SK-N-SH (cell line): ENCODE measurements at regions not wholly inside any gene's neighbourhood (a gene's known extent, or its start where the extent isn't known, plus 50 kb on each side); places are given as distances from the start of the nearest gene placed in this dataset.

Experiments used
- CTCF ChIA-PET: fragments of 300-600, 350-600 bp; formaldehyde crosslinking; extraction: SDS; loops from one replicate; lab custom pipeline; 2021; lab: Yijun Ruan, JAX
- POLR2A ChIA-PET: fragments of 350-600 bp; sonication (Branson Sonifier 250); formaldehyde crosslinking; extraction: SDS; loops from one replicate; lab custom pipeline; 2020; ENCODE audit warnings: antibody characterized with exemption, inconsistent platforms; lab: Yijun Ruan, JAX
- DNase-seq: peaks from one replicate; pipeline ENCODE4 v3.0.0; 2012
- H2AFZ ChIP-seq: fragments of 200-600 bp; sonication (generic); 2 replicates; pipeline ENCODE4 v1.8.1; 2016; ENCODE audit warnings: antibody characterized with exemption, mild to moderate bottlenecking, low read depth
- H3F3A ChIP-seq: fragments of 200-600 bp; sonication (generic); replicated peaks from 2 replicates; pipeline ENCODE3; 2016; ENCODE audit warnings: antibody characterized with exemption, mild to moderate bottlenecking; ENCODE audit not compliant: insufficient read depth
- H3K27ac ChIP-seq, 2 experiments: fragments of 200-500 bp in 1 of 2; fragments of 200-600 bp in 1 of 2; sonication (Bioruptor generic) in 1 of 2; sonication (generic), shearing (Covaris generic) in 1 of 2; 2 replicates each; pipeline versions ENCODE4 v1.5.1 to v1.6.1; 2014 to 2016; ENCODE audit warnings: low read depth in 2 of 2, inconsistent platforms in 1 of 2, low read length in 1 of 2, mild to moderate bottlenecking in 1 of 2, mixed read lengths in 1 of 2
- H3K27me3 ChIP-seq: fragments of 200-600 bp; sonication (generic), shearing (Covaris generic); 2 replicates; pipeline ENCODE4 v1.6.1; 2016; ENCODE audit warnings: mixed run types; ENCODE audit not compliant: insufficient read depth
- H3K36me3 ChIP-seq, 2 experiments: fragments of 200-500 bp in 1 of 2; fragments of 200-600 bp in 1 of 2; sonication (Bioruptor generic) in 1 of 2; sonication (generic) in 1 of 2; replicated peaks in 1 of 2; 2 replicates each; pipeline versions ENCODE3 to v1.5.1; 2014 to 2016; ENCODE audit warnings: low read length in 1 of 2, mild to moderate bottlenecking in 1 of 2; ENCODE audit not compliant: insufficient read depth in 2 of 2, control insufficient read depth in 1 of 2
- H3K4me1 ChIP-seq, 2 experiments: fragments of 200-500 bp in 1 of 2; fragments of 200-600 bp in 1 of 2; sonication (Bioruptor generic) in 1 of 2; sonication (generic), shearing (Covaris generic) in 1 of 2; 2 replicates each; pipeline versions ENCODE4 v1.5.1 to v1.6.1; 2014 to 2016; ENCODE audit warnings: low read depth in 1 of 2, low read length in 1 of 2, mixed run types in 1 of 2; ENCODE audit not compliant: insufficient read depth in 2 of 2, control insufficient read depth in 1 of 2
- H3K4me2 ChIP-seq: fragments of 200-600 bp; sonication (generic), shearing (Covaris generic); 2 replicates; pipeline ENCODE4 v1.6.1; 2017; ENCODE audit warnings: mixed run types
- H3K4me3 ChIP-seq, 2 experiments: fragments of 200-500 bp in 1 of 2; fragments of 200-600 bp in 1 of 2; sonication (Bioruptor generic) in 1 of 2; sonication (generic), shearing (Covaris generic) in 1 of 2; 2 replicates each; pipeline versions ENCODE4 v1.5.1 to v1.8.1; 2014 to 2016; ENCODE audit warnings: low read depth in 2 of 2, inconsistent platforms in 1 of 2, low read length in 1 of 2, mild to moderate bottlenecking in 1 of 2, mixed read lengths in 1 of 2, moderate library complexity in 1 of 2
- H3K79me2 ChIP-seq: fragments of 200-600 bp; sonication (generic); 2 replicates; pipeline ENCODE4 v1.8.1; 2017; ENCODE audit warnings: mild to moderate bottlenecking; ENCODE audit not compliant: insufficient read depth
- H3K9ac ChIP-seq: fragments of 200-600 bp; sonication (generic); 2 replicates; pipeline ENCODE4 v1.6.1; 2017; ENCODE audit warnings: mixed run types
- H3K9me2 ChIP-seq: fragments of 200-600 bp; sonication (generic); 2 replicates; pipeline ENCODE4 v1.6.1; 2017; ENCODE audit warnings: mixed run types
- H3K9me3 ChIP-seq: fragments of 200-600 bp; sonication (generic); 2 replicates; pipeline ENCODE4 v1.6.1; 2017; ENCODE audit warnings: mixed run types, mild to moderate bottlenecking, moderate library complexity
- H4K20me1 ChIP-seq: fragments of 200-600 bp; sonication (generic); 2 replicates; pipeline ENCODE4 v1.6.1; 2017; ENCODE audit warnings: mild to moderate bottlenecking, mixed run types; ENCODE audit not compliant: insufficient read depth
- EZH2phosphoT487 ChIP-seq: fragments of 200-600 bp; sonication (generic); IDR thresholded peaks from 2 replicates; pipeline ENCODE4 v1.6.1; 2017; ENCODE audit warnings: low read depth, mixed run types, mild to moderate bottlenecking, antibody characterized with exemption, moderate library complexity, borderline replicate concordance
- FOSL2 ChIP-seq: IDR thresholded peaks from 2 replicates; pipeline ENCODE4 v1.4.0; 2012; ENCODE audit warnings: low read depth, mild to moderate bottlenecking, moderate library complexity, borderline replicate concordance
- FOXJ3 ChIP-seq: sonication (generic); formaldehyde crosslinking; IDR thresholded peaks from 2 replicates; pipeline ENCODE4 v1.5.1; 2020; ENCODE audit warnings: mild to moderate bottlenecking, missing genetic modification reagents
- GABPA ChIP-seq: IDR thresholded peaks from 2 replicates; pipeline ENCODE4 v1.4.0; 2012; ENCODE audit warnings: low read depth, mild to moderate bottlenecking
- GATA2 ChIP-seq: sonication (generic); formaldehyde crosslinking; IDR thresholded peaks from 2 replicates; pipeline ENCODE4 v1.5.0; 2020; ENCODE audit warnings: mild to moderate bottlenecking, missing genetic modification reagents
- JUND ChIP-seq: IDR thresholded peaks from 2 replicates; pipeline ENCODE4 v1.4.0; 2012
- MEF2A ChIP-seq: IDR thresholded peaks from 2 replicates; pipeline ENCODE4 v1.4.0; 2012; ENCODE audit warnings: low read depth, borderline replicate concordance
- MXI1 ChIP-seq: IDR thresholded peaks from 2 replicates; pipeline ENCODE4 v1.6.1; 2012; ENCODE audit warnings: mild to moderate bottlenecking, low read depth, low read length, improper control_type of control experiment
- NRF1 ChIP-seq: IDR thresholded peaks from 2 replicates; pipeline ENCODE4 v1.6.1; 2012; ENCODE audit warnings: low read depth, mild to moderate bottlenecking, low read length
- POLR2AphosphoS5 ChIP-seq: IDR thresholded peaks from 2 replicates; pipeline ENCODE4 v1.6.1; 2012; ENCODE audit warnings: low read depth, low read length
- RAD21 ChIP-seq: IDR thresholded peaks from 2 replicates; pipeline ENCODE4 v1.6.1; 2012; ENCODE audit warnings: mild to moderate bottlenecking, low read length
- RCOR1 ChIP-seq: fragments of 150-350 bp; IDR thresholded peaks from 2 replicates; pipeline ENCODE4 v1.6.1; 2017; ENCODE audit warnings: antibody characterized with exemption, low read length
- RFX5 ChIP-seq: IDR thresholded peaks from 2 replicates; pipeline ENCODE4 v1.6.1; 2012; ENCODE audit warnings: mild to moderate bottlenecking, improper control_type of control experiment, low read length
- RXRA ChIP-seq: IDR thresholded peaks from 2 replicates; pipeline ENCODE4 v1.4.0; 2012; ENCODE audit warnings: low read depth, mild to moderate bottlenecking, borderline replicate concordance
- SIN3A ChIP-seq: IDR thresholded peaks from 2 replicates; pipeline ENCODE4 v1.6.1; 2012; ENCODE audit warnings: low read depth, mild to moderate bottlenecking, low read length, moderate library complexity, borderline replicate concordance
- YY1 ChIP-seq: IDR thresholded peaks from 2 replicates; pipeline ENCODE4 v1.4.0; 2012; ENCODE audit warnings: low read depth, mild to moderate bottlenecking
- WGBS: methylation state at CpG from one replicate; pipeline ENCODE4 v1.1.6; 2017; ENCODE audit warnings: low lambda C conversion rate; 5-methylcytosine and 5-hydroxymethylcytosine counted together
- TF ChIP-seq, protein P1 (sequence below): IDR thresholded peaks from 2 replicates; pipeline ENCODE4 v1.6.1; 2012; ENCODE audit warnings: mild to moderate bottlenecking, low read depth, low read length, moderate library complexity
- TF ChIP-seq, protein P2 (sequence below): IDR thresholded peaks from 2 replicates; pipeline ENCODE4 v1.4.0; 2012; ENCODE audit warnings: low read depth
- TF ChIP-seq, protein P3 (sequence below): IDR thresholded peaks from 2 replicates; pipeline ENCODE4; 2012
- TF ChIP-seq, protein P4 (sequence below): fragments of 200-600 bp; sonication (generic); IDR thresholded peaks from 2 replicates; pipeline ENCODE4 v1.6.1; 2017; ENCODE audit warnings: antibody characterized with exemption, mild to moderate bottlenecking, moderate library complexity
- TF ChIP-seq, protein P5 (sequence below): IDR thresholded peaks from 2 replicates; pipeline ENCODE4 v1.4.0; 2012; ENCODE audit warnings: low read depth, borderline replicate concordance

DNA sequence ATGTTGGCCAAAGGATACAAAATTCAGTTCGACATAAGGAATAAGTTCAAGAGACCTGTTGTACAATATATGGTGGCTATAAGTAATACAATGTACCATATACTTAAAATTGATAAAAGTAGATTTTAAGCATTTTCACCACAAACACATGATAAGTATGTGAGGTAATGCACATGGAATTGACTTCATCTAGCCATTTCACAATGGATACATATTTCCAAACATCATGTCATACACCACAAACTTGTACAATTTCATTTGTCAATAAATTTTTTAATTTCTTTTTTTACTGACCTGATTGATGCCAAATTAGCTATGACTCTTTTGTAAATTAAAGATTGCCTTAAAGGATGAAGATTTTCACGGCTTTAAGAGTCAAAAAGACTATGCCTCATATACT lies 103.1 kb upstream of the VCX2 start:
- no peak overlapping the region for H3K27ac ChIP-seq
- no peaks in the 10 kb centered on the region for H3K4me1 ChIP-seq
- no peaks in the 10 kb centered on the region for H3K27me3 ChIP-seq
- no peak overlapping the region for H3K9ac ChIP-seq
- H3K79me2 ChIP-seq, result no peaks in the 10 kb centered on the region
- TF ChIP-seq SIN3A, result no peak
- no peak for TF ChIP-seq MXI1
- TF ChIP-seq, protein P1, sequence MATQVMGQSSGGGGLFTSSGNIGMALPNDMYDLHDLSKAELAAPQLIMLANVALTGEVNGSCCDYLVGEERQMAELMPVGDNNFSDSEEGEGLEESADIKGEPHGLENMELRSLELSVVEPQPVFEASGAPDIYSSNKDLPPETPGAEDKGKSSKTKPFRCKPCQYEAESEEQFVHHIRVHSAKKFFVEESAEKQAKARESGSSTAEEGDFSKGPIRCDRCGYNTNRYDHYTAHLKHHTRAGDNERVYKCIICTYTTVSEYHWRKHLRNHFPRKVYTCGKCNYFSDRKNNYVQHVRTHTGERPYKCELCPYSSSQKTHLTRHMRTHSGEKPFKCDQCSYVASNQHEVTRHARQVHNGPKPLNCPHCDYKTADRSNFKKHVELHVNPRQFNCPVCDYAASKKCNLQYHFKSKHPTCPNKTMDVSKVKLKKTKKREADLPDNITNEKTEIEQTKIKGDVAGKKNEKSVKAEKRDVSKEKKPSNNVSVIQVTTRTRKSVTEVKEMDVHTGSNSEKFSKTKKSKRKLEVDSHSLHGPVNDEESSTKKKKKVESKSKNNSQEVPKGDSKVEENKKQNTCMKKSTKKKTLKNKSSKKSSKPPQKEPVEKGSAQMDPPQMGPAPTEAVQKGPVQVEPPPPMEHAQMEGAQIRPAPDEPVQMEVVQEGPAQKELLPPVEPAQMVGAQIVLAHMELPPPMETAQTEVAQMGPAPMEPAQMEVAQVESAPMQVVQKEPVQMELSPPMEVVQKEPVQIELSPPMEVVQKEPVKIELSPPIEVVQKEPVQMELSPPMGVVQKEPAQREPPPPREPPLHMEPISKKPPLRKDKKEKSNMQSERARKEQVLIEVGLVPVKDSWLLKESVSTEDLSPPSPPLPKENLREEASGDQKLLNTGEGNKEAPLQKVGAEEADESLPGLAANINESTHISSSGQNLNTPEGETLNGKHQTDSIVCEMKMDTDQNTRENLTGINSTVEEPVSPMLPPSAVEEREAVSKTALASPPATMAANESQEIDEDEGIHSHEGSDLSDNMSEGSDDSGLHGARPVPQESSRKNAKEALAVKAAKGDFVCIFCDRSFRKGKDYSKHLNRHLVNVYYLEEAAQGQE, result no peak
- TF ChIP-seq MEF2A, result no peak
- no peak for TF ChIP-seq POLR2AphosphoS5
- no peak for TF ChIP-seq FOSL2
- TF ChIP-seq FOXJ3, result no peak
- no peak for TF ChIP-seq RAD21
- TF ChIP-seq, protein P2, sequence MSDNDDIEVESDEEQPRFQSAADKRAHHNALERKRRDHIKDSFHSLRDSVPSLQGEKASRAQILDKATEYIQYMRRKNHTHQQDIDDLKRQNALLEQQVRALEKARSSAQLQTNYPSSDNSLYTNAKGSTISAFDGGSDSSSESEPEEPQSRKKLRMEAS, result no peak
- TF ChIP-seq, protein P3, sequence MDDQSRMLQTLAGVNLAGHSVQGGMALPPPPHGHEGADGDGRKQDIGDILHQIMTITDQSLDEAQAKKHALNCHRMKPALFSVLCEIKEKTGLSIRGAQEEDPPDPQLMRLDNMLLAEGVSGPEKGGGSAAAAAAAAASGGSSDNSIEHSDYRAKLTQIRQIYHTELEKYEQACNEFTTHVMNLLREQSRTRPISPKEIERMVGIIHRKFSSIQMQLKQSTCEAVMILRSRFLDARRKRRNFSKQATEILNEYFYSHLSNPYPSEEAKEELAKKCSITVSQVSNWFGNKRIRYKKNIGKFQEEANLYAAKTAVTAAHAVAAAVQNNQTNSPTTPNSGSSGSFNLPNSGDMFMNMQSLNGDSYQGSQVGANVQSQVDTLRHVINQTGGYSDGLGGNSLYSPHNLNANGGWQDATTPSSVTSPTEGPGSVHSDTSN, result no peak
- no peak for TF ChIP-seq EZH2phosphoT487
- TF ChIP-seq JUND, result no peak
- no peak for TF ChIP-seq GABPA
- no peak for TF ChIP-seq NRF1
- under 1% methylated on average over 2 of the region's 2 CpGs for WGBS
- POLR2A ChIA-PET, result no interaction called here
- no peak for DNase-seq
- H2AFZ ChIP-seq, result no peak overlapping the region
- H3K9me3 ChIP-seq, result no peaks in the 10 kb centered on the region; the same call in 1 of the 2 replicates
- CTCF ChIA-PET, result no interaction called here
- no peaks in the 10 kb centered on the region for H3K36me3 ChIP-seq
- H3K4me3 ChIP-seq, result no peak overlapping the region
- H3K9me2 ChIP-seq, result no peaks in the 10 kb centered on the region
- H4K20me1 ChIP-seq, result no peaks in the 10 kb centered on the region
- H3K4me2 ChIP-seq, result no peak overlapping the region
- no peaks in the 10 kb centered on the region for H3F3A ChIP-seq

DNA sequence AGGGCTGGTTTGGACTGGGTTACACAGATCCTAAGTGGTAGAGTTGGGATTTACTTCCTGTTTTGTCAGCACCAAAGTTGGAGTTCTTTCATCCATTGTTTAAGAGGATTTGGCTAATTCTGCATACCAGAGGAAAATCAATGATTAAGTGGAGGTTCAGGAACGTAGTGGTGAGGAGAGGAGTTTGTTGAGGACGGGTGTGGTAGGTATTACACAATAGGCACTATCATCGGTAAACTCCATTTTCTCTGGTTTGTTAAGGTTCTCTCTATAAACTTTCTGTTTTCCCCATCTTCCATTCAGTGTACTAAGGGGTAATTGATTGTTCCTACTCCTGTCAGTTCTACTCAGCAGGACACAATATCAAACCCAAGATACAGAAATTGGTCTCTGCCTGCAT lies 107.5 kb upstream of the VCX2 start:
- Histone ChIP-seq H2AFZ (no peak overlapping the region), H3K9me3 (no peaks in the 10 kb centered on the region), H3K9me2 (no peaks in the 10 kb centered on the region), H3K4me2 (no peak overlapping the region), H3K27me3 (no peaks in the 10 kb centered on the region), H3K4me1 (no peaks in the 10 kb centered on the region), H4K20me1 (no peaks in the 10 kb centered on the region), H3K9ac (no peak overlapping the region), H3K27ac (no peak overlapping the region), H3K79me2 (no peaks in the 10 kb centered on the region), H3F3A (no peaks in the 10 kb centered on the region), H3K4me3 (no peak overlapping the region), H3K36me3 (no peaks in the 10 kb centered on the region)
- WGBS, result 17% methylated on average over 3 of the region's 3 CpGs
- ChIA-PET POLR2A (no interaction called here), CTCF (no interaction called here)
- TF ChIP-seq FOSL2, result no peak
- TF ChIP-seq NRF1, result no peak
- no peak for TF ChIP-seq RFX5
- TF ChIP-seq, protein P4, sequence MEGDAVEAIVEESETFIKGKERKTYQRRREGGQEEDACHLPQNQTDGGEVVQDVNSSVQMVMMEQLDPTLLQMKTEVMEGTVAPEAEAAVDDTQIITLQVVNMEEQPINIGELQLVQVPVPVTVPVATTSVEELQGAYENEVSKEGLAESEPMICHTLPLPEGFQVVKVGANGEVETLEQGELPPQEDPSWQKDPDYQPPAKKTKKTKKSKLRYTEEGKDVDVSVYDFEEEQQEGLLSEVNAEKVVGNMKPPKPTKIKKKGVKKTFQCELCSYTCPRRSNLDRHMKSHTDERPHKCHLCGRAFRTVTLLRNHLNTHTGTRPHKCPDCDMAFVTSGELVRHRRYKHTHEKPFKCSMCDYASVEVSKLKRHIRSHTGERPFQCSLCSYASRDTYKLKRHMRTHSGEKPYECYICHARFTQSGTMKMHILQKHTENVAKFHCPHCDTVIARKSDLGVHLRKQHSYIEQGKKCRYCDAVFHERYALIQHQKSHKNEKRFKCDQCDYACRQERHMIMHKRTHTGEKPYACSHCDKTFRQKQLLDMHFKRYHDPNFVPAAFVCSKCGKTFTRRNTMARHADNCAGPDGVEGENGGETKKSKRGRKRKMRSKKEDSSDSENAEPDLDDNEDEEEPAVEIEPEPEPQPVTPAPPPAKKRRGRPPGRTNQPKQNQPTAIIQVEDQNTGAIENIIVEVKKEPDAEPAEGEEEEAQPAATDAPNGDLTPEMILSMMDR, result no peak
- TF ChIP-seq RCOR1, result no peak
- TF ChIP-seq RAD21, result no peak
- no peak for TF ChIP-seq MEF2A
- no peak for TF ChIP-seq JUND
- TF ChIP-seq, protein P5, sequence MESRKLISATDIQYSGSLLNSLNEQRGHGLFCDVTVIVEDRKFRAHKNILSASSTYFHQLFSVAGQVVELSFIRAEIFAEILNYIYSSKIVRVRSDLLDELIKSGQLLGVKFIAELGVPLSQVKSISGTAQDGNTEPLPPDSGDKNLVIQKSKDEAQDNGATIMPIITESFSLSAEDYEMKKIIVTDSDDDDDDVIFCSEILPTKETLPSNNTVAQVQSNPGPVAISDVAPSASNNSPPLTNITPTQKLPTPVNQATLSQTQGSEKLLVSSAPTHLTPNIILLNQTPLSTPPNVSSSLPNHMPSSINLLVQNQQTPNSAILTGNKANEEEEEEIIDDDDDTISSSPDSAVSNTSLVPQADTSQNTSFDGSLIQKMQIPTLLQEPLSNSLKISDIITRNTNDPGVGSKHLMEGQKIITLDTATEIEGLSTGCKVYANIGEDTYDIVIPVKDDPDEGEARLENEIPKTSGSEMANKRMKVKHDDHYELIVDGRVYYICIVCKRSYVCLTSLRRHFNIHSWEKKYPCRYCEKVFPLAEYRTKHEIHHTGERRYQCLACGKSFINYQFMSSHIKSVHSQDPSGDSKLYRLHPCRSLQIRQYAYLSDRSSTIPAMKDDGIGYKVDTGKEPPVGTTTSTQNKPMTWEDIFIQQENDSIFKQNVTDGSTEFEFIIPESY, result no peak
- no peak for TF ChIP-seq YY1
- TF ChIP-seq POLR2AphosphoS5, result no peak
- TF ChIP-seq RXRA, result no peak
- TF ChIP-seq EZH2phosphoT487, result no peak
- no peak for TF ChIP-seq GATA2 (CRISPR knock-in tag)
- TF ChIP-seq MXI1, result no peak
- DNase-seq, result no peak
